ENCODE measurements at regions not wholly inside any gene's neighbourhood (a gene's known extent, or its start where the extent isn't known, plus 50 kb on each side); places are given as distances from the start of the nearest gene placed in this dataset.
"Not testable (repeated sequence)": the region's sequence is repeated elsewhere in the genome, so short reads cannot be mapped to it uniquely, and the experiment has no call there.

DNA sequence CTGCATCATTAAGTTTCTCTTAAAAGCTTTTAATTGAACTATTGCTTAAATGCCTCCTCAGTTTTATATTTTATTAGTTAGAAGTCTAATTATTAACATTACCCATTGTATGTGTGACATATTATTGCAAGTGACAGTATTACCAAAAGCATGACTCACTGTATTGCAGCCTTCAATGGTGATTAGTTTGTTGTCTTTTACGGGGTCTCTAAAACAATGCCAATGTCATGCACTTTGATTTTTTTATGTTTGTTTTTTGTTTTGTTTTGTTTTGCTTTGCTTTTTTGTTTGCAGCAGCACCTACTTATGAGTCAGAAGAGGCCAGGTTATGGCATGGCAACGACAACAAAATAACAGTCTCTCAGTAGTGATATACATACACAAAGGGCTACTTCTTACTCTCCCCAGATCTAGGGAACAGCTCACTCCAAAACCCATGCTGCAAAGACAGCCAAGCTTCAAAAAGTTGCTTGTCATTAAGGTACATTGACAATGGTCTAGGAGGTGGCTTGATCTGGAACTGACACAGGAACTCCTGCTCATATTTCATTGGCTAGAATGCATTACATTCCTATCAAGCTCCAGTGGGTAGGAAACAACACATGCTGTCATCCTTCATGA, 293.7 kb upstream of the POM121L12 start:
- TF ChIP-seq, protein P1, sequence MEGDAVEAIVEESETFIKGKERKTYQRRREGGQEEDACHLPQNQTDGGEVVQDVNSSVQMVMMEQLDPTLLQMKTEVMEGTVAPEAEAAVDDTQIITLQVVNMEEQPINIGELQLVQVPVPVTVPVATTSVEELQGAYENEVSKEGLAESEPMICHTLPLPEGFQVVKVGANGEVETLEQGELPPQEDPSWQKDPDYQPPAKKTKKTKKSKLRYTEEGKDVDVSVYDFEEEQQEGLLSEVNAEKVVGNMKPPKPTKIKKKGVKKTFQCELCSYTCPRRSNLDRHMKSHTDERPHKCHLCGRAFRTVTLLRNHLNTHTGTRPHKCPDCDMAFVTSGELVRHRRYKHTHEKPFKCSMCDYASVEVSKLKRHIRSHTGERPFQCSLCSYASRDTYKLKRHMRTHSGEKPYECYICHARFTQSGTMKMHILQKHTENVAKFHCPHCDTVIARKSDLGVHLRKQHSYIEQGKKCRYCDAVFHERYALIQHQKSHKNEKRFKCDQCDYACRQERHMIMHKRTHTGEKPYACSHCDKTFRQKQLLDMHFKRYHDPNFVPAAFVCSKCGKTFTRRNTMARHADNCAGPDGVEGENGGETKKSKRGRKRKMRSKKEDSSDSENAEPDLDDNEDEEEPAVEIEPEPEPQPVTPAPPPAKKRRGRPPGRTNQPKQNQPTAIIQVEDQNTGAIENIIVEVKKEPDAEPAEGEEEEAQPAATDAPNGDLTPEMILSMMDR (IDR thresholded peaks at IDR 0.05; ENCODE audit: borderline replicate concordance, insufficient read depth, low read depth, low read length): no peak
- H3K4me3 ChIP-seq (ENCODE audit: low read depth, low read length): no peak overlapping the region

DNA sequence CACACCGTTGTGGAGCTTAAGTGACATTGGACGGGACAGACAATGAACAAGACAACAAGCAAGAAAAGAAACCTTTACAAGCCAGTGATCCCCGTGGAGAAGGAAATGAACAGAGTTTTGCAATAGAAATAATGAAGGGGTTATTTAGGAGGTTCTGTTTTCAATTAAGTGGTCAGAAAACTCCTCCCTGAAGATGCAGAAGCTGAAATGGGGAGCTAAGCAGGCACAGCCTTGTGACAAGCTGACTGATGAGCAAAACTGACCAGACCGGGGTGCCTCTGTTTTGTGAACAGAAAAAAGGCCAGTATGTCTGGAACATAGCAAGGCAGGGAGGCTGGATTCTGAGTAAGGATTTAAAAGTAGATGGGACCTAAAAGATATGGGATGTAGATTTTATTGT, 299.8 kb upstream of the POM121L12 start:
- H3K4me3 ChIP-seq (ENCODE audit: low read depth, low read length): no peak overlapping the region
- TF ChIP-seq, protein P1 (IDR thresholded peaks at IDR 0.05; ENCODE audit: borderline replicate concordance, insufficient read depth, low read depth, low read length): no peak

GRCh38 chr7:52728683-52729082, 306.8 kb upstream of the POM121L12 start:
- not testable (repeated sequence) for H3K4me3 ChIP-seq (ENCODE audit: low read depth, low read length)

DNA sequence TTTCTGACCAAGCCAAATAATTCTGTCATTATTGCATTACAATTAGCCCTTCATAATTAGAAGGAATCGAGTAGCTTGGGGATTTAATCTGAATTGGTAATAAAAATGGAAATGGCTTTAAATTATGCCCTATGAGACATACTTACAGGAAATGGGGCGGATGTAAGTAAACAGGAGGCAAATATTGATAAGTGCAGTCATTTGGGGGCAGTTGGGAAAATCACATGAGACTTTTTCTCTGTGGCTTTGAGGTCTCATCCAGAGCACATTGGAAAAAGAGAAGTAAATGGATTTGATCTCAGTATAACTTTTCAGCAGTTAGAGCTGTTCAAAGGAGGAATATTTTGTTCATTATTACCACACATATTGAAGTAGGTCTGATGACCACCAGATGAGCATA, 307.8 kb upstream of the POM121L12 start:
- TF ChIP-seq, protein P1 (IDR thresholded peaks at IDR 0.05; ENCODE audit: borderline replicate concordance, insufficient read depth, low read depth, low read length): no peak
- H3K4me3 ChIP-seq (ENCODE audit: low read depth, low read length): no peak overlapping the region

- TF ChIP-seq, protein P1 (IDR thresholded peaks at IDR 0.05; ENCODE audit: borderline replicate concordance, insufficient read depth, low read depth, low read length): no peak
- no peak overlapping the region for H3K4me3 ChIP-seq (ENCODE audit: low read depth, low read length)
These were observed 308.4 kb upstream of the POM121L12 start for GRCh38 chr7:52726986-52727385.

DNA sequence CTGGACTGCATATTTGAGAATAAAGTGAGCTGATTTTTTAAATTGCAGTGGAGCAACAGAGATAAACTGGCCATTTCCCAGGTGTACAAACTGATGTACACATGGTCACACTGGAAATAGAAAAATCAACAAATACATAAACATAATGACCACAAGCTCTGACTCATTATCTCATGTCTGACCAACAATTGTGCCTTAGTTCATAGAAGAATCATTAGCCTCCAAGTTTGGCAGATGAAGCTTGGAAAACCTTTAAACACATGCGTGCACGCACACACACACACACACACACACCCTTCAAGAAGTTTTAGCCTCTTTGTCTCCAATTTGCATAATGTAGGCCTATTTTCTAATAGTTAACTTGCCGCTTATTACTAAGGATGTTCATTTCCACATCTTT, 308.9 kb upstream of the POM121L12 start:
- TF ChIP-seq, protein P1 (IDR thresholded peaks at IDR 0.05; ENCODE audit: borderline replicate concordance, insufficient read depth, low read depth, low read length): no peak
- H3K4me3 ChIP-seq (ENCODE audit: low read depth, low read length): no peak overlapping the region

GRCh38 chr7:52723606-52724005, 311.8 kb upstream of the POM121L12 start:
- no peak overlapping the region for H3K4me3 ChIP-seq (ENCODE audit: low read depth, low read length)
- TF ChIP-seq, protein P1 (IDR thresholded peaks at IDR 0.05; ENCODE audit: borderline replicate concordance, insufficient read depth, low read depth, low read length): no peak

- no peak overlapping the region for H3K4me3 ChIP-seq (ENCODE audit: low read depth, low read length)
- TF ChIP-seq, protein P1 (IDR thresholded peaks at IDR 0.05; ENCODE audit: borderline replicate concordance, insufficient read depth, low read depth, low read length): no peak
These were observed 314.6 kb upstream of the POM121L12 start for GRCh38 chr7:52720856-52721255.
